OCI-LY1 (cell line): ENCODE measurements at regions not wholly inside any gene's neighbourhood (a gene's known extent, or its start where the extent isn't known, plus 50 kb on each side); places are given as distances from the start of the nearest gene placed in this dataset.

Experiments
- H2AFZ ChIP-seq: fragments of 200-600 bp; sonication (generic), shearing (Covaris generic); 2 replicates; pipeline ENCODE4 v1.6.0; 2014; ENCODE audit warnings: antibody characterized with exemption, mild to moderate bottlenecking, low read length
- H3F3A ChIP-seq: fragments of 200-600 bp; sonication (generic), shearing (Covaris generic); 2 replicates; pipeline ENCODE4 v1.6.0; 2014; ENCODE audit warnings: mild to moderate bottlenecking, antibody characterized with exemption, low read length, moderate library complexity; ENCODE audit not compliant: insufficient read depth
- H3K27ac ChIP-seq: fragments of 200-600 bp; sonication (generic); 2 replicates; pipeline ENCODE4 v1.5.1; 2014; ENCODE audit warnings: low read length, mixed run types, mild to moderate bottlenecking, low read depth; ENCODE audit not compliant: poor library complexity, severe bottlenecking
- H3K27me3 ChIP-seq: fragments of 200-600 bp; sonication (generic); 2 replicates; pipeline ENCODE4 v1.6.0; 2014; ENCODE audit warnings: antibody characterized with exemption, mild to moderate bottlenecking, low read length, moderate library complexity; ENCODE audit not compliant: insufficient read depth
- H3K36me3 ChIP-seq: fragments of 200-600 bp; sonication (generic); 2 replicates; pipeline ENCODE4 v1.6.1; 2014; ENCODE audit warnings: mild to moderate bottlenecking, antibody characterized with exemption, low read length, moderate library complexity, mixed read lengths; ENCODE audit not compliant: insufficient read depth
- H3K4me1 ChIP-seq: fragments of 200-600 bp; sonication (generic); 2 replicates; pipeline ENCODE4 v1.5.1; 2014; ENCODE audit warnings: mild to moderate bottlenecking, low read length, moderate library complexity; ENCODE audit not compliant: insufficient read depth, severe bottlenecking
- H3K4me2 ChIP-seq: fragments of 200-600 bp; sonication (generic), shearing (Covaris generic); 2 replicates; pipeline ENCODE4 v1.6.1; 2014; ENCODE audit warnings: low read length
- H3K4me3 ChIP-seq: fragments of 200-600 bp; sonication (generic); 2 replicates; pipeline ENCODE4 v1.5.1; 2014; ENCODE audit warnings: low read length, low read depth, mild to moderate bottlenecking, mixed read lengths; ENCODE audit not compliant: poor library complexity, severe bottlenecking
- H3K79me2 ChIP-seq: fragments of 200-600 bp; shearing (Covaris generic); 2 replicates; pipeline ENCODE4 v1.6.1; 2016; ENCODE audit warnings: mixed run types, low read length, mixed read lengths; ENCODE audit not compliant: insufficient read depth
- H3K9ac ChIP-seq: fragments of 200-600 bp; sonication (generic), shearing (Covaris generic); 2 replicates; pipeline ENCODE4 v1.6.1; 2014; ENCODE audit warnings: mild to moderate bottlenecking, low read length, mixed read lengths
- H3K9me2 ChIP-seq: fragments of 200-600 bp; sonication (generic), shearing (Covaris generic); 2 replicates; pipeline ENCODE4 v1.6.1; 2014; ENCODE audit warnings: low read depth, mild to moderate bottlenecking, low read length, mixed read lengths
- H3K9me3 ChIP-seq: fragments of 200-600 bp; shearing (Covaris generic); 2 replicates; pipeline ENCODE4 v1.6.1; 2014; ENCODE audit warnings: low read length, mixed read lengths
- H4K20me1 ChIP-seq: fragments of 200-600 bp; sonication (generic), shearing (Covaris generic); 2 replicates; pipeline ENCODE4 v1.6.0; 2016; ENCODE audit warnings: mild to moderate bottlenecking, low read length; ENCODE audit not compliant: insufficient read depth
- EZH2 ChIP-seq: fragments of 200-600 bp; sonication (generic), shearing (Covaris generic); IDR thresholded peaks from 2 replicates; pipeline ENCODE4 v1.8.0; 2017; ENCODE audit warnings: borderline replicate concordance, mixed run types, mild to moderate bottlenecking, antibody characterized with exemption, low read length, moderate library complexity, mixed read lengths
- TF ChIP-seq, protein P1 (sequence below): fragments of 200-600 bp; sonication (generic), shearing (Covaris generic); IDR thresholded peaks from 2 replicates; pipeline ENCODE4 v1.5.1; 2017; ENCODE audit warnings: mild to moderate bottlenecking, antibody characterized with exemption, low read length, moderate library complexity, mixed read lengths

DNA sequence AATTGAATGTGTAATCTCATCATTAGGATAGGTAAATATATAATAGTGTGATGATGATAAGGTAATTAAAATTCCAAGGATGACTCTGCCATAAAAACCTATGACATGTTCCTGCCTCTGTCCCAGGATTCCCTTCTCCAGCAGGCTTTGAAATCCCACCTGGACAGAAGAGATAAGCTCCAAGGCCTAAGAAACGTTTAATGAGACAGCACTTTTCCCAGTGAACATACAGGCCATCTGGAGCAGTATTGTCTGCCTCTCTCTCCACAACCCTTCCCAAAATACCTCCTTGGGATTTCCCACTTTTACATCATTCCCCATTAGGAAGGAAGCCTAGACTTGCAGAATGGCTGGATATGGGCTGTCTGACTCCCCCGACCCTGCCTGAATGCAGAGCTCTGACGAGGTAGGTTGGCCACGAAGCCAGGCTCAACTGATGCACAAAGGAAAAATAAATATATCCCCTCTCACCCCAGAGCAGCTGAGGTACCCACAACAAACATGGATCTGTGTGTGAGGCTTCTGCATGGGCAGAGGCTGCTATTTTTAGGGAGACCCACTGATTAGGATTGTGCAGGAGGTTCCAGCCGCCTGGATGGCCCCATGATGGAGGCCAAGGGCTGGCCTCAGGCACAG, 71.0 kb downstream of the TMPRSS5 start:
- no peak overlapping the region for H3K4me3 ChIP-seq
- H3K36me3 ChIP-seq, result no peaks in the 10 kb centered on the region
- H3K79me2 ChIP-seq, result no peaks in the 10 kb centered on the region
- H3K4me2 ChIP-seq, result no peak overlapping the region
- no peaks in the 10 kb centered on the region for H3K9me2 ChIP-seq
- H3K9me3 ChIP-seq, result no peaks in the 10 kb centered on the region
- no peak for TF ChIP-seq EZH2
- TF ChIP-seq, protein P1, sequence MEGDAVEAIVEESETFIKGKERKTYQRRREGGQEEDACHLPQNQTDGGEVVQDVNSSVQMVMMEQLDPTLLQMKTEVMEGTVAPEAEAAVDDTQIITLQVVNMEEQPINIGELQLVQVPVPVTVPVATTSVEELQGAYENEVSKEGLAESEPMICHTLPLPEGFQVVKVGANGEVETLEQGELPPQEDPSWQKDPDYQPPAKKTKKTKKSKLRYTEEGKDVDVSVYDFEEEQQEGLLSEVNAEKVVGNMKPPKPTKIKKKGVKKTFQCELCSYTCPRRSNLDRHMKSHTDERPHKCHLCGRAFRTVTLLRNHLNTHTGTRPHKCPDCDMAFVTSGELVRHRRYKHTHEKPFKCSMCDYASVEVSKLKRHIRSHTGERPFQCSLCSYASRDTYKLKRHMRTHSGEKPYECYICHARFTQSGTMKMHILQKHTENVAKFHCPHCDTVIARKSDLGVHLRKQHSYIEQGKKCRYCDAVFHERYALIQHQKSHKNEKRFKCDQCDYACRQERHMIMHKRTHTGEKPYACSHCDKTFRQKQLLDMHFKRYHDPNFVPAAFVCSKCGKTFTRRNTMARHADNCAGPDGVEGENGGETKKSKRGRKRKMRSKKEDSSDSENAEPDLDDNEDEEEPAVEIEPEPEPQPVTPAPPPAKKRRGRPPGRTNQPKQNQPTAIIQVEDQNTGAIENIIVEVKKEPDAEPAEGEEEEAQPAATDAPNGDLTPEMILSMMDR, result no peak
- H2AFZ ChIP-seq, result no peak overlapping the region
- no peak overlapping the region for H3K9ac ChIP-seq
- H3F3A ChIP-seq, result no peaks in the 10 kb centered on the region
- H3K27me3 ChIP-seq, result no peaks in the 10 kb centered on the region
- H3K4me1 ChIP-seq, result no peaks in the 10 kb centered on the region
- no peaks in the 10 kb centered on the region for H4K20me1 ChIP-seq
- H3K27ac ChIP-seq, result no peak overlapping the region

DNA sequence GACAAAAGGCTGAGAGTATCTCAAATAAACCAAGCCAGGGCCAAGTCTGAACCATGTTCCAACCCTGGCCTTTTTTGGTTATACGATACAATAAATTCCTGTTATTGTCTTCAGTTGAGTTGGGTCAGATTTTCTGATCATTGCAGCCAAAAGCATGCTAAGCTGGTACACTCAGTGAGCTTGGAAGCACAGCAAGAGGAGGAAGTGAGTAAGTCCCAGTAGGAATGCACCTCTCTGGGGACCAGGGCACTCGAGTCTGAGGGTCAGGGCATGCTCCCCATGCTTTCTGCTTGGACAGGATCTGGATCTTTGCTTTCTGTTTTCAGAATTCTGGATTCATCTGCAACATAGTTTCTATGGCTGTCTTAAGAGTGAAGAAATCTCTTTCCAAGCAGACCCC, 73.1 kb downstream of the TMPRSS5 start:
- no peaks in the 10 kb centered on the region for H3K9me2 ChIP-seq
- H3K9me3 ChIP-seq, result no peaks in the 10 kb centered on the region
- H3K9ac ChIP-seq, result no peak overlapping the region
- TF ChIP-seq, protein P1, result no peak
- no peak for TF ChIP-seq EZH2
- no peaks in the 10 kb centered on the region for H3K27me3 ChIP-seq
- no peak overlapping the region for H3K4me3 ChIP-seq
- no peaks in the 10 kb centered on the region for H3K79me2 ChIP-seq
- H3K27ac ChIP-seq, result no peak overlapping the region
- no peaks in the 10 kb centered on the region for H3K36me3 ChIP-seq
- H4K20me1 ChIP-seq, result no peaks in the 10 kb centered on the region
- H2AFZ ChIP-seq, result no peak overlapping the region
- H3K4me1 ChIP-seq, result no peaks in the 10 kb centered on the region
- H3F3A ChIP-seq, result no peaks in the 10 kb centered on the region
- H3K4me2 ChIP-seq, result no peak overlapping the region

DNA sequence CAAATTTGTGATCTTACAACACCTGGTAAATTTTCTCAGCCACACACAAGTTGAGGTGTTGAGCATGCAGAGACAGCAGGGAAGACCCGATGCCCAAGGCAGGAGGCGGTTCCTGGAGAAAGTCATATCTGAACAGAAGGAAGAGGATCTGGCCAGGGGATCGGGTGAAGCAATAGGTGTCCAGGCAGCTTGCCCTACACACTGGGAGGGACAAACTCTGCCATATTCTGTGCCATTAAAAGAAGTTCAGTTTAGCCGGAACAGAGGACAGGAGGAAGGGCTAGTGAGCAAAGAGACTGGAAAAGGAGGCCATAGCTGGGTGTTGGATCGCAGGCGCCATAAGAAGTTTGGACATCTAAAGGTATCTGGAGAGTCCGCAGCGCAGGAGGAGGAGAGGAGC, 76.5 kb downstream of the TMPRSS5 start:
- no peak overlapping the region for H3K9ac ChIP-seq
- H3K4me3 ChIP-seq, result no peak overlapping the region
- no peak overlapping the region for H3K4me2 ChIP-seq
- H3K79me2 ChIP-seq, result no peaks in the 10 kb centered on the region
- no peaks in the 10 kb centered on the region for H3F3A ChIP-seq
- no peaks in the 10 kb centered on the region for H3K9me2 ChIP-seq
- no peak overlapping the region for H2AFZ ChIP-seq
- H4K20me1 ChIP-seq, result no peaks in the 10 kb centered on the region
- no peak for TF ChIP-seq EZH2
- TF ChIP-seq, protein P1, result no peak
- H3K36me3 ChIP-seq, result no peaks in the 10 kb centered on the region
- H3K27me3 ChIP-seq, result no peaks in the 10 kb centered on the region
- H3K27ac ChIP-seq, result no peak overlapping the region
- H3K4me1 ChIP-seq, result no peaks in the 10 kb centered on the region
- no peaks in the 10 kb centered on the region for H3K9me3 ChIP-seq
